GM23248 (cell line): ENCODE measurements at regions not wholly inside any gene's neighbourhood (a gene's known extent, or its start where the extent isn't known, plus 50 kb on each side); places are given as distances from the start of the nearest gene placed in this dataset.

Experiments
- EZH2 ChIP-seq: fragments of 200-600 bp; sonication (generic); IDR thresholded peaks from 2 replicates; pipeline ENCODE4 v1.6.1; 2018; ENCODE audit warnings: antibody characterized with exemption, mild to moderate bottlenecking; ENCODE audit not compliant: insufficient read depth, poor library complexity, severe bottlenecking
- EZH2phosphoT487 ChIP-seq: fragments of 200-600 bp; sonication (generic); IDR thresholded peaks from 2 replicates; pipeline ENCODE4 v1.6.1; 2018; ENCODE audit warnings: antibody characterized with exemption, moderate library complexity, mild to moderate bottlenecking, low read depth; ENCODE audit not compliant: insufficient read depth

DNA sequence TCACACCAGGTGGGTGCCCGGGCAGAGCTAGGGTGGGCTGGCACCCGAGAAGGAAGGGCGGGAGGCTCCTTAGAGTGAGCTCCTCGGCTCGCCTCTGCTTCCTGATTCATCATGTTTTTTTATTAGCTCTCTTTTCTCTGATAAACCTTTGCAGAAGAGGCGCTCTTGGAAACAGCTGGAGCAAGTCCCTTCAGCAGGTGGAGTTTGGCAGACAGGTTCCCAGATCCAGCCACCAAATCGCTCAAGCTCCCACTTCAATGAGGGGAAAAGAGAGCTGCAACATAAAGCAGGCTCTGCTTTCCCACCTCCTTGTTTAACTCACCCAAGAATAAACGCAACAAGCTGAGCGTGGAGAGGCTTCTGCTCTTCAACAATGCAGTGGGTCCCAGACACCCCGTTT lies 244.8 kb downstream of the TSHZ3 start:
- TF ChIP-seq EZH2phosphoT487 (no peak), EZH2 (no peak)
